HEK293 (cell line): ENCODE measurements at regions not wholly inside any gene's neighbourhood (a gene's known extent, or its start where the extent isn't known, plus 50 kb on each side); places are given as distances from the start of the nearest gene placed in this dataset.

Source experiments
- GLI4 ChIP-seq: fragments of 450-650 bp; formaldehyde crosslinking; IDR thresholded peaks from 2 replicates; pipeline ENCODE4 v1.5.1; 2016; ENCODE audit warnings: missing biosample characterization, missing genetic modification characterization
- HOXC10 ChIP-seq: sonication (generic); formaldehyde crosslinking; IDR thresholded peaks from 2 replicates; pipeline ENCODE4 v1.8.1; 2023; ENCODE audit warnings: mild to moderate bottlenecking, missing genetic modification reagents
- ZBTB17 ChIP-seq: fragments of 450-650 bp; formaldehyde crosslinking; IDR thresholded peaks from 2 replicates; pipeline ENCODE4 v1.5.1; 2016; ENCODE audit warnings: missing biosample characterization, missing genetic modification characterization
- ZNF121 ChIP-seq: fragments of 450-650 bp; formaldehyde crosslinking; IDR thresholded peaks from 2 replicates; pipeline ENCODE4 v1.5.1; 2016; ENCODE audit warnings: missing biosample characterization, missing genetic modification characterization
- ZNF133 ChIP-seq: fragments of 450-650 bp; formaldehyde crosslinking; IDR thresholded peaks from 2 replicates; pipeline ENCODE4 v1.5.1; 2016; ENCODE audit warnings: missing biosample characterization, missing genetic modification characterization
- ZNF239 ChIP-seq: fragments of 450-650 bp; formaldehyde crosslinking; IDR thresholded peaks from 2 replicates; pipeline ENCODE4 v1.5.1; 2016; ENCODE audit warnings: missing biosample characterization, missing genetic modification characterization
- ZNF335 ChIP-seq: fragments of 450-650 bp; formaldehyde crosslinking; conservative IDR thresholded peaks from 2 replicates; pipeline ENCODE4 v1.5.1; 2016; ENCODE audit warnings: missing biosample characterization, missing genetic modification characterization
- TF ChIP-seq, protein P1 (sequence below): fragments of 450-650 bp; formaldehyde crosslinking; IDR thresholded peaks from 2 replicates; pipeline ENCODE4 v1.5.1; 2016; ENCODE audit warnings: missing biosample characterization, missing genetic modification characterization
- TF ChIP-seq, protein P2 (sequence below): fragments of 450-650 bp; formaldehyde crosslinking; IDR thresholded peaks from 2 replicates; pipeline ENCODE4 v1.5.1; 2016; ENCODE audit warnings: missing biosample characterization, missing genetic modification characterization
- TF ChIP-seq, protein P3 (sequence below): sonication (generic); formaldehyde crosslinking; IDR thresholded peaks from 2 replicates; pipeline ENCODE4 v1.8.1; 2022; ENCODE audit warnings: mild to moderate bottlenecking, moderate library complexity, missing genetic modification reagents
- TF ChIP-seq, protein P4 (sequence below): IDR thresholded peaks from 2 replicates; pipeline ENCODE4 v1.6.1; 2011; ENCODE audit warnings: mild to moderate bottlenecking, low read depth, low read length, borderline replicate concordance
- TF ChIP-seq, protein P5 (sequence below): fragments of 450-650 bp; IDR thresholded peaks from 2 replicates; pipeline ENCODE4 v1.5.1; 2018; ENCODE audit warnings: missing biosample characterization, mild to moderate bottlenecking, missing genetic modification characterization

DNA sequence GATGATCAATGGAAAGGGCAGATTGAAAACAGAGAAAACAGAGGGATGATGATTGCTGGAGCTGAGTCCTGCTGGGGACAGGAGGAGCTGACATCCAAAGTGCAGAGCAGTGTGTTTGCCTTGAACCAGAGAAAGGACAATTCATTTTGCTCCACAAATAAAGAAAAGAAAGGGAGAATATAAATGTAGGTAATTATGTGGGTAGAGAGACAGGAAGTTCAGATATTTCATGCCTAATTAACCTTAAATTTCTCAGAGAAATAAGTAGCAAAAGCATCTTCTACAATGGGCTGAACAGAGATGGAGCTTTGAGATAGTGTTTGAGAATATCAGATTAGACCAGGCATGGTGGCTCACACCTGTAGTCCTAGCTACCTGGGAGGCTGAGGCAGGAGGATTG, 93.2 kb downstream of the TNFSF18 start:
- TF ChIP-seq ZNF335 (tag by site-specific recombination) (no peak), ZNF133 (tag by site-specific recombination) (no peak), GLI4 (tag by site-specific recombination) (no peak), ZNF239 (tag by site-specific recombination) (no peak), HOXC10 (CRISPR knock-in tag) (no peak), ZNF121 (tag by site-specific recombination) (no peak), ZBTB17 (tag by site-specific recombination) (no peak)
- TF ChIP-seq, protein P1, sequence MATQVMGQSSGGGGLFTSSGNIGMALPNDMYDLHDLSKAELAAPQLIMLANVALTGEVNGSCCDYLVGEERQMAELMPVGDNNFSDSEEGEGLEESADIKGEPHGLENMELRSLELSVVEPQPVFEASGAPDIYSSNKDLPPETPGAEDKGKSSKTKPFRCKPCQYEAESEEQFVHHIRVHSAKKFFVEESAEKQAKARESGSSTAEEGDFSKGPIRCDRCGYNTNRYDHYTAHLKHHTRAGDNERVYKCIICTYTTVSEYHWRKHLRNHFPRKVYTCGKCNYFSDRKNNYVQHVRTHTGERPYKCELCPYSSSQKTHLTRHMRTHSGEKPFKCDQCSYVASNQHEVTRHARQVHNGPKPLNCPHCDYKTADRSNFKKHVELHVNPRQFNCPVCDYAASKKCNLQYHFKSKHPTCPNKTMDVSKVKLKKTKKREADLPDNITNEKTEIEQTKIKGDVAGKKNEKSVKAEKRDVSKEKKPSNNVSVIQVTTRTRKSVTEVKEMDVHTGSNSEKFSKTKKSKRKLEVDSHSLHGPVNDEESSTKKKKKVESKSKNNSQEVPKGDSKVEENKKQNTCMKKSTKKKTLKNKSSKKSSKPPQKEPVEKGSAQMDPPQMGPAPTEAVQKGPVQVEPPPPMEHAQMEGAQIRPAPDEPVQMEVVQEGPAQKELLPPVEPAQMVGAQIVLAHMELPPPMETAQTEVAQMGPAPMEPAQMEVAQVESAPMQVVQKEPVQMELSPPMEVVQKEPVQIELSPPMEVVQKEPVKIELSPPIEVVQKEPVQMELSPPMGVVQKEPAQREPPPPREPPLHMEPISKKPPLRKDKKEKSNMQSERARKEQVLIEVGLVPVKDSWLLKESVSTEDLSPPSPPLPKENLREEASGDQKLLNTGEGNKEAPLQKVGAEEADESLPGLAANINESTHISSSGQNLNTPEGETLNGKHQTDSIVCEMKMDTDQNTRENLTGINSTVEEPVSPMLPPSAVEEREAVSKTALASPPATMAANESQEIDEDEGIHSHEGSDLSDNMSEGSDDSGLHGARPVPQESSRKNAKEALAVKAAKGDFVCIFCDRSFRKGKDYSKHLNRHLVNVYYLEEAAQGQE (tag by site-specific recombination): no peak
- TF ChIP-seq, protein P2, sequence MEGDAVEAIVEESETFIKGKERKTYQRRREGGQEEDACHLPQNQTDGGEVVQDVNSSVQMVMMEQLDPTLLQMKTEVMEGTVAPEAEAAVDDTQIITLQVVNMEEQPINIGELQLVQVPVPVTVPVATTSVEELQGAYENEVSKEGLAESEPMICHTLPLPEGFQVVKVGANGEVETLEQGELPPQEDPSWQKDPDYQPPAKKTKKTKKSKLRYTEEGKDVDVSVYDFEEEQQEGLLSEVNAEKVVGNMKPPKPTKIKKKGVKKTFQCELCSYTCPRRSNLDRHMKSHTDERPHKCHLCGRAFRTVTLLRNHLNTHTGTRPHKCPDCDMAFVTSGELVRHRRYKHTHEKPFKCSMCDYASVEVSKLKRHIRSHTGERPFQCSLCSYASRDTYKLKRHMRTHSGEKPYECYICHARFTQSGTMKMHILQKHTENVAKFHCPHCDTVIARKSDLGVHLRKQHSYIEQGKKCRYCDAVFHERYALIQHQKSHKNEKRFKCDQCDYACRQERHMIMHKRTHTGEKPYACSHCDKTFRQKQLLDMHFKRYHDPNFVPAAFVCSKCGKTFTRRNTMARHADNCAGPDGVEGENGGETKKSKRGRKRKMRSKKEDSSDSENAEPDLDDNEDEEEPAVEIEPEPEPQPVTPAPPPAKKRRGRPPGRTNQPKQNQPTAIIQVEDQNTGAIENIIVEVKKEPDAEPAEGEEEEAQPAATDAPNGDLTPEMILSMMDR (tag by site-specific recombination): no peak
- TF ChIP-seq, protein P3, sequence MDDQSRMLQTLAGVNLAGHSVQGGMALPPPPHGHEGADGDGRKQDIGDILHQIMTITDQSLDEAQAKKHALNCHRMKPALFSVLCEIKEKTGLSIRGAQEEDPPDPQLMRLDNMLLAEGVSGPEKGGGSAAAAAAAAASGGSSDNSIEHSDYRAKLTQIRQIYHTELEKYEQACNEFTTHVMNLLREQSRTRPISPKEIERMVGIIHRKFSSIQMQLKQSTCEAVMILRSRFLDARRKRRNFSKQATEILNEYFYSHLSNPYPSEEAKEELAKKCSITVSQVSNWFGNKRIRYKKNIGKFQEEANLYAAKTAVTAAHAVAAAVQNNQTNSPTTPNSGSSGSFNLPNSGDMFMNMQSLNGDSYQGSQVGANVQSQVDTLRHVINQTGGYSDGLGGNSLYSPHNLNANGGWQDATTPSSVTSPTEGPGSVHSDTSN (CRISPR knock-in tag): no peak
- TF ChIP-seq, protein P4, sequence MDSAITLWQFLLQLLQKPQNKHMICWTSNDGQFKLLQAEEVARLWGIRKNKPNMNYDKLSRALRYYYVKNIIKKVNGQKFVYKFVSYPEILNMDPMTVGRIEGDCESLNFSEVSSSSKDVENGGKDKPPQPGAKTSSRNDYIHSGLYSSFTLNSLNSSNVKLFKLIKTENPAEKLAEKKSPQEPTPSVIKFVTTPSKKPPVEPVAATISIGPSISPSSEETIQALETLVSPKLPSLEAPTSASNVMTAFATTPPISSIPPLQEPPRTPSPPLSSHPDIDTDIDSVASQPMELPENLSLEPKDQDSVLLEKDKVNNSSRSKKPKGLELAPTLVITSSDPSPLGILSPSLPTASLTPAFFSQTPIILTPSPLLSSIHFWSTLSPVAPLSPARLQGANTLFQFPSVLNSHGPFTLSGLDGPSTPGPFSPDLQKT: no peak
- TF ChIP-seq, protein P5, sequence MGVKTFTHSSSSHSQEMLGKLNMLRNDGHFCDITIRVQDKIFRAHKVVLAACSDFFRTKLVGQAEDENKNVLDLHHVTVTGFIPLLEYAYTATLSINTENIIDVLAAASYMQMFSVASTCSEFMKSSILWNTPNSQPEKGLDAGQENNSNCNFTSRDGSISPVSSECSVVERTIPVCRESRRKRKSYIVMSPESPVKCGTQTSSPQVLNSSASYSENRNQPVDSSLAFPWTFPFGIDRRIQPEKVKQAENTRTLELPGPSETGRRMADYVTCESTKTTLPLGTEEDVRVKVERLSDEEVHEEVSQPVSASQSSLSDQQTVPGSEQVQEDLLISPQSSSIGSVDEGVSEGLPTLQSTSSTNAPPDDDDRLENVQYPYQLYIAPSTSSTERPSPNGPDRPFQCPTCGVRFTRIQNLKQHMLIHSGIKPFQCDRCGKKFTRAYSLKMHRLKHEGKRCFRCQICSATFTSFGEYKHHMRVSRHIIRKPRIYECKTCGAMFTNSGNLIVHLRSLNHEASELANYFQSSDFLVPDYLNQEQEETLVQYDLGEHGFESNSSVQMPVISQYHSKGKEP (tag by site-specific recombination): no peak
